Endodermal cell (in vitro differentiated cells): ENCODE measurements at regions not wholly inside any gene's neighbourhood (a gene's known extent, or its start where the extent isn't known, plus 50 kb on each side); places are given as distances from the start of the nearest gene placed in this dataset.
"Not testable (repeated sequence)": the region's sequence is repeated elsewhere in the genome, so short reads cannot be mapped to it uniquely, and the experiment has no call there.

Experiments used
- DNase-seq: peaks from one replicate; pipeline ENCODE4 v3.0.0-alpha.2; 2017
- H3K27ac ChIP-seq: 2 replicates; pipeline ENCODE4 v1.5.1; 2013; ENCODE audit warnings: mild to moderate bottlenecking, low read depth, low read length, moderate library complexity
- H3K27me3 ChIP-seq: 2 replicates; pipeline ENCODE4 v1.6.1; 2013; ENCODE audit warnings: mild to moderate bottlenecking, low read length, moderate library complexity; ENCODE audit not compliant: insufficient read depth, control insufficient read depth, poor library complexity, severe bottlenecking
- H3K36me3 ChIP-seq: 2 replicates; pipeline ENCODE4 v1.7.0; 2013; ENCODE audit warnings: mild to moderate bottlenecking, low read length, moderate library complexity; ENCODE audit not compliant: control insufficient read depth, insufficient read depth
- H3K4me1 ChIP-seq: one replicate; pipeline ENCODE4 v1.7.0; 2013; ENCODE audit warnings: low read length; ENCODE audit not compliant: control insufficient read depth, insufficient read depth
- H3K4me3 ChIP-seq: 2 replicates; pipeline ENCODE4 v1.5.1; 2013; ENCODE audit warnings: mild to moderate bottlenecking, low read length, moderate library complexity
- H3K9ac ChIP-seq: 2 replicates; pipeline ENCODE4 v1.6.1; 2013; ENCODE audit warnings: mild to moderate bottlenecking, low read length, moderate library complexity; ENCODE audit not compliant: poor library complexity, severe bottlenecking; ENCODE audit errors: extremely low read depth
- H3K9me3 ChIP-seq: 2 replicates; pipeline ENCODE4 v1.6.1; 2013; ENCODE audit warnings: mild to moderate bottlenecking, low read length, moderate library complexity; ENCODE audit not compliant: control insufficient read depth
- H3K27ac Mint-ChIP-seq: 2 replicates; pipeline ENCODE4 v1.8.0; 2020; ENCODE audit warnings: mixed read lengths
- H3K27me3 Mint-ChIP-seq: 2 replicates; pipeline ENCODE4 v1.8.0; 2021; ENCODE audit warnings: mild to moderate bottlenecking, mixed read lengths; ENCODE audit not compliant: insufficient read depth
- H3K36me3 Mint-ChIP-seq: 2 replicates; pipeline ENCODE4 v1.8.0; 2020; ENCODE audit warnings: low read depth, mixed read lengths
- H3K4me1 Mint-ChIP-seq: 2 replicates; pipeline ENCODE4 v1.8.0; 2020; ENCODE audit warnings: mixed read lengths
- H3K4me3 Mint-ChIP-seq: 2 replicates; pipeline ENCODE4 v1.8.0; 2020; ENCODE audit warnings: mild to moderate bottlenecking, moderate library complexity, mixed read lengths
- H3K9me3 Mint-ChIP-seq: 2 replicates; pipeline ENCODE4 v1.8.0; 2020; ENCODE audit warnings: mild to moderate bottlenecking, mixed read lengths
- CTCF ChIP-seq: fragments of 200-600 bp; sonication (generic); conservative IDR thresholded peaks from 2 replicates; pipeline ENCODE4 v1.5.0; 2021; ENCODE audit warnings: antibody characterized with exemption, mild to moderate bottlenecking
- WGBS, 2 experiments: methylation state at CpG; one replicate each; pipeline versions ENCODE4 v1.1.5 to v1.1.7; 2013; ENCODE audit warnings: missing lambda C conversion rate in 2 of 2, mixed read lengths in 1 of 2; ENCODE audit not compliant: insufficient coverage in 1 of 2, insufficient read length in 1 of 2; 5-methylcytosine and 5-hydroxymethylcytosine counted together

GRCh38 chr6:11931296-11932035, 80.6 kb upstream of the HIVEP1 start:
- no peak for TF ChIP-seq CTCF
- Histone ChIP-seq H3K4me3 (no peak overlapping the region), H3K9me3 (no peaks in the 10 kb centered on the region), H3K27ac (no peak overlapping the region), H3K36me3 (no peaks in the 10 kb centered on the region), H3K27me3 (no peaks in the 10 kb centered on the region), H3K9ac (no peak overlapping the region), H3K4me1 (no peaks in the 10 kb centered on the region)
- no peak for DNase-seq
- no peaks in the 10 kb centered on the region for H3K4me1 Mint-ChIP-seq
- H3K9me3 Mint-ChIP-seq: peaks cover 17% of the 10 kb centered on the region
- no peak overlapping the region for H3K27ac Mint-ChIP-seq
- H3K27me3 Mint-ChIP-seq: no peaks in the 10 kb centered on the region
- no peaks in the 10 kb centered on the region for H3K36me3 Mint-ChIP-seq
- WGBS, 2 experiments: 83 to 95% methylated on average over 3 to 10 of the region's 10 CpGs
- H3K4me3 Mint-ChIP-seq: no peak overlapping the region

- not testable (repeated sequence) for H3K27me3 Mint-ChIP-seq, H3K4me1 Mint-ChIP-seq, H3K27me3 ChIP-seq, H3K27ac Mint-ChIP-seq, H3K4me1 ChIP-seq, H3K4me3 Mint-ChIP-seq, H3K27ac ChIP-seq, H3K9ac ChIP-seq, DNase-seq, H3K4me3 ChIP-seq, H3K36me3 Mint-ChIP-seq, H3K36me3 ChIP-seq, H3K9me3 ChIP-seq
- H3K9me3 Mint-ChIP-seq: peaks cover 17% of the 10 kb centered on the region
- 90 to 93% methylated on average over 5 to 6 of the region's 6 CpGs for WGBS, 2 experiments
Observed at GRCh38 chr6:11930834-11931233, 81.3 kb upstream of the HIVEP1 start.

- no peaks in the 10 kb centered on the region for H3K27me3 Mint-ChIP-seq
- no peak overlapping the region for H3K4me3 ChIP-seq
- H3K27me3 ChIP-seq: no peaks in the 10 kb centered on the region
- no peak overlapping the region for H3K27ac ChIP-seq
- no peak overlapping the region for H3K9ac ChIP-seq
- no peak for DNase-seq
- no peaks in the 10 kb centered on the region for H3K36me3 Mint-ChIP-seq
- H3K4me3 Mint-ChIP-seq: no peak overlapping the region
- H3K4me1 Mint-ChIP-seq: no peaks in the 10 kb centered on the region
- 92 to 100% methylated on average over 1 to 2 of the region's 2 CpGs for WGBS, 2 experiments
- TF ChIP-seq CTCF: no peak
- no peaks in the 10 kb centered on the region for H3K4me1 ChIP-seq
- no peaks in the 10 kb centered on the region for H3K36me3 ChIP-seq
- no peaks in the 10 kb centered on the region for H3K9me3 ChIP-seq
- no peak overlapping the region for H3K27ac Mint-ChIP-seq
- peaks cover 17% of the 10 kb centered on the region for H3K9me3 Mint-ChIP-seq
Observed at GRCh38 chr6:11930240-11930639, 81.9 kb upstream of the HIVEP1 start.
